K562 (cell line): ENCODE measurements at regions not wholly inside any gene's neighbourhood (a gene's known extent, or its start where the extent isn't known, plus 50 kb on each side); places are given as distances from the start of the nearest gene placed in this dataset.

ENCODE experiments used
- ATAC-seq: fragments of 200-7000 bp; cut with Tn5 transposase; 3 replicates; pipeline ENCODE4 v1.9.1; 2020; ENCODE audit warnings: moderate library complexity
- BruUV-seq: library from RNA; stranded (reverse); fragments of 400-500 nt; replicated peaks from 2 replicates; lab custom pipeline; 2021; lab: Mats Ljungman, UMichigan
- CTCF ChIA-PET: fragments of 300-600 bp; formaldehyde crosslinking; extraction: SDS; loops from one replicate; lab custom pipeline; 2021; ENCODE audit warnings: low intra/inter-chr PET ratio; lab: Yijun Ruan, JAX
- POLR2A ChIA-PET: fragments of 300-600, 350-650 bp; sonication (Branson Sonifier 250); formaldehyde crosslinking; extraction: SDS; loops from one replicate; lab custom pipeline; 2021; ENCODE audit warnings: antibody characterized with exemption, inconsistent platforms; lab: Yijun Ruan, JAX
- DNase-seq, 4 experiments: peaks; one replicate each; pipeline versions ENCODE4 v3.0.0 to v3.0.0-alpha.2; 2011 to 2018; ENCODE audit warnings: low spot score in 3 of 4, mixed read lengths in 3 of 4; ENCODE audit errors: extremely low read depth in 1 of 4
- FAIRE-seq: peaks from 2 replicates; lab custom pipeline; 2011; peaks lifted over from hg19 to GRCh38; lab: Jason Lieb, UNC
- H2AFZ ChIP-seq: 2 replicates; pipeline ENCODE4 v1.6.0; 2011; ENCODE audit warnings: low read depth, low read length, control low read depth, inconsistent platforms
- H3K27ac ChIP-seq: fragments of 200-600 bp; 3 replicates; pipeline ENCODE4 v1.8.0; 2011; ENCODE audit warnings: low read depth, mild to moderate bottlenecking, control low read depth, inconsistent platforms, low read length, moderate library complexity, mixed read lengths; ENCODE audit errors: extremely low read depth
- H3K27me3 ChIP-seq, 2 experiments: fragments of 300-600 bp in 1 of 2; 2 replicates in 1 of 2; 3 replicates in 1 of 2; pipeline versions ENCODE4 v1.6.0 to v1.8.0; 2011; ENCODE audit warnings: inconsistent platforms in 2 of 2, low read length in 2 of 2, mild to moderate bottlenecking in 1 of 2, mixed read lengths in 1 of 2, moderate library complexity in 1 of 2; ENCODE audit not compliant: control insufficient read depth in 2 of 2, insufficient read depth in 2 of 2
- H3K36me3 ChIP-seq: fragments of 300-600 bp; 3 replicates; pipeline ENCODE4 v1.8.0; 2011; ENCODE audit warnings: mild to moderate bottlenecking, low read length, inconsistent platforms; ENCODE audit not compliant: control insufficient read depth, insufficient read depth
- H3K4me1 ChIP-seq, 2 experiments: fragments of 200-600 bp in 1 of 2; replicated peaks in 1 of 2; 2 replicates in 1 of 2; 3 replicates in 1 of 2; pipeline versions ENCODE4 v1.5.1 to v1.8.0; 2011; ENCODE audit warnings: inconsistent platforms in 2 of 2, low read length in 2 of 2, mild to moderate bottlenecking in 1 of 2, mixed read lengths in 1 of 2, moderate library complexity in 1 of 2; ENCODE audit not compliant: control insufficient read depth in 2 of 2, insufficient read depth in 2 of 2
- H3K4me2 ChIP-seq: 2 replicates; pipeline ENCODE4 v1.6.1; 2011; ENCODE audit warnings: low read length, control low read depth, inconsistent platforms, mixed read lengths; ENCODE audit not compliant: insufficient read depth
- H3K4me3 ChIP-seq: fragments of 200-600 bp; sonication (generic), shearing (Covaris generic); 2 replicates; pipeline ENCODE4 v1.5.1; 2016; ENCODE audit warnings: control low read depth, inconsistent platforms
- H3K79me2 ChIP-seq: fragments of 200-600 bp; 3 replicates; pipeline ENCODE4 v1.8.0; 2011; ENCODE audit warnings: low read length, inconsistent platforms; ENCODE audit not compliant: control insufficient read depth, insufficient read depth
- H3K9ac ChIP-seq, 2 experiments: 2 replicates each; pipeline versions ENCODE4 v1.6.0 to v1.6.1; 2011; ENCODE audit warnings: low read depth in 2 of 2, low read length in 2 of 2, control low read depth in 1 of 2, inconsistent platforms in 1 of 2, mild to moderate bottlenecking in 1 of 2, mixed read lengths in 1 of 2; ENCODE audit not compliant: insufficient read depth in 1 of 2
- H3K9me1 ChIP-seq: one replicate; pipeline ENCODE4 v1.6.0; 2011; ENCODE audit warnings: inconsistent platforms, mild to moderate bottlenecking, low read length, moderate library complexity; ENCODE audit not compliant: control insufficient read depth, insufficient read depth
- H3K9me3 ChIP-seq: replicated peaks from 2 replicates; pipeline ENCODE4 v1.5.1; 2011; ENCODE audit warnings: low read depth, low read length, inconsistent platforms; ENCODE audit not compliant: control insufficient read depth, insufficient read depth
- H4K20me1 ChIP-seq: replicated peaks from 2 replicates; pipeline ENCODE4 v1.6.1; 2011; ENCODE audit warnings: low read length, inconsistent platforms, mixed read lengths; ENCODE audit not compliant: control insufficient read depth, insufficient read depth
- GATAD2B ChIP-seq: fragments of 450-650 bp; IDR thresholded peaks from 2 replicates; pipeline ENCODE4 v1.6.1; 2017; ENCODE audit warnings: mild to moderate bottlenecking, borderline replicate concordance
- HEY1 ChIP-seq: fragments of 250-450 bp; sonication (Bioruptor Pico); IDR thresholded peaks from 2 replicates; pipeline ENCODE4 v1.5.0; 2020; ENCODE audit warnings: mild to moderate bottlenecking, moderate library complexity, borderline replicate concordance
- MTA1 ChIP-seq: fragments of 450-650 bp; IDR thresholded peaks from 2 replicates; pipeline ENCODE4 v1.6.1; 2017; ENCODE audit warnings: borderline replicate concordance
- PURB ChIP-seq: sonication (generic); formaldehyde crosslinking; IDR thresholded peaks from 2 replicates; pipeline ENCODE4 v1.9.0; 2021; ENCODE audit warnings: low read depth, mild to moderate bottlenecking, missing genetic modification reagents
- U2AF1 ChIP-seq: fragments of 200-400 bp; formaldehyde crosslinking; optimal IDR thresholded peaks from 2 replicates; pipeline ENCODE3; 2017; ENCODE audit warnings: mild to moderate bottlenecking, low read depth, low read length, moderate library complexity
- XRCC4 ChIP-seq: IDR thresholded peaks from one replicate; pipeline ENCODE4 v1.6.1; 2011; ENCODE audit not compliant: insufficient read depth, insufficient read length; ENCODE audit errors: extremely low read depth
- ZNF146 ChIP-seq: IDR thresholded peaks from one replicate; pipeline ENCODE4 v1.6.1; 2018; ENCODE audit warnings: missing compliant biosample characterization; ENCODE audit not compliant: unreplicated experiment
- ZNF785 ChIP-seq: fragments of 250-450 bp; sonication (Bioruptor Pico); IDR thresholded peaks from 2 replicates; pipeline ENCODE4 v1.4.0; 2020; ENCODE audit warnings: mild to moderate bottlenecking
- ZSCAN32 ChIP-seq: fragments of 450-650 bp; formaldehyde crosslinking; IDR thresholded peaks from 2 replicates; pipeline ENCODE4 v1.4.0; 2020; ENCODE audit warnings: mild to moderate bottlenecking, moderate library complexity
- WGBS: fragments of 100-300 bp; shearing (Covaris generic); methylation state at CpG from one replicate; pipeline ENCODE4 v1.1.6; 2016; ENCODE audit warnings: low coverage, mixed read lengths; ENCODE audit not compliant: insufficient coverage; ENCODE audit errors: missing lambda C conversion rate; 5-methylcytosine and 5-hydroxymethylcytosine counted together
- in situ Hi-C: fragments of 300-500 bp; cut with MboI; formaldehyde crosslinking; loops from 4 replicates; pipeline ENCODE4 v1.15.0; 2018; ENCODE audit warnings: inconsistent platforms, mixed read lengths
- intact Hi-C: fragments of 100-400 bp; cut with micrococcal nuclease; formaldehyde crosslinking; loops from 2 replicates; pipeline ENCODE4 v1.14.2; 2022
- TF ChIP-seq, protein P1 (sequence below): fragments of 250-450 bp; sonication (Bioruptor Pico); IDR thresholded peaks from 2 replicates; pipeline ENCODE4 v1.4.0; 2020
- TF ChIP-seq, protein P2 (sequence below): fragments of 450-650 bp; conservative IDR thresholded peaks from 2 replicates; pipeline ENCODE4 v1.6.1; 2016; ENCODE audit warnings: missing genetic modification characterization, low read depth, mild to moderate bottlenecking, control low read depth, missing compliant biosample characterization

DNA sequence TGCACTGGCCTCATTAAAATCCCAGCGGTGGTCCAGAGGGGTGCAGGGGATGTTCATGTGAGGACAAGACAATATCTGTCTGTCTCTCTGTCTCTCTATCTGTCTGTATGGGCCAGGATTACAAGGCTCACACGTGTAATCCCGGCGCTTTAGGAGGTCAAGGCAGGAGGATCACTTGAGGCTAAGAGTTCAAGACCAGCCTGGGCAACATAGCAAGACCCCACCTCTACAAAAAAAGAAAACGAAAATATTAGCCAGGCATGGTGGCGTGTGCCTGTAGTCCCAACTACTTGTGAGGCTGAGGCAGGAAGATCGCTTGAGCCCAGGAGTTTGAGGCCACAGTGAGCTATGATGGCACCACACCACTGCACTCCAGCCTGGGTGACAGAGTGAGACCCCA is 117.1 kb downstream of the PHETA1 start:
- ChIA-PET CTCF (no interaction called here), POLR2A (no interaction called here)
- H3K9me3 ChIP-seq, result no peaks in the 10 kb centered on the region
- no peak for DNase-seq
- H3K4me2 ChIP-seq, result no peak overlapping the region
- BruUV-seq, result no TSS peak
- in situ Hi-C loops (no loop called here), intact Hi-C loops (no loop called here)
- no peaks in the 10 kb centered on the region for H3K79me2 ChIP-seq
- no peaks in the 10 kb centered on the region; a peak in 1 of 5 replicates for H3K4me1 ChIP-seq
- H4K20me1 ChIP-seq, result no peaks in the 10 kb centered on the region; the same call in 1 of the 2 replicates
- H2AFZ ChIP-seq, result no peak overlapping the region
- H3K27me3 ChIP-seq, result peaks cover 21 to 70% of the 10 kb centered on the region in 2 experiments
- H3K27ac ChIP-seq, result no peak overlapping the region
- no peak for ATAC-seq
- 0% methylated on average over 7 of the region's 7 CpGs for WGBS
- no peak for TF ChIP-seq ZNF785 (CRISPR knock-in tag)
- no peak for TF ChIP-seq MTA1
- TF ChIP-seq, protein P1, sequence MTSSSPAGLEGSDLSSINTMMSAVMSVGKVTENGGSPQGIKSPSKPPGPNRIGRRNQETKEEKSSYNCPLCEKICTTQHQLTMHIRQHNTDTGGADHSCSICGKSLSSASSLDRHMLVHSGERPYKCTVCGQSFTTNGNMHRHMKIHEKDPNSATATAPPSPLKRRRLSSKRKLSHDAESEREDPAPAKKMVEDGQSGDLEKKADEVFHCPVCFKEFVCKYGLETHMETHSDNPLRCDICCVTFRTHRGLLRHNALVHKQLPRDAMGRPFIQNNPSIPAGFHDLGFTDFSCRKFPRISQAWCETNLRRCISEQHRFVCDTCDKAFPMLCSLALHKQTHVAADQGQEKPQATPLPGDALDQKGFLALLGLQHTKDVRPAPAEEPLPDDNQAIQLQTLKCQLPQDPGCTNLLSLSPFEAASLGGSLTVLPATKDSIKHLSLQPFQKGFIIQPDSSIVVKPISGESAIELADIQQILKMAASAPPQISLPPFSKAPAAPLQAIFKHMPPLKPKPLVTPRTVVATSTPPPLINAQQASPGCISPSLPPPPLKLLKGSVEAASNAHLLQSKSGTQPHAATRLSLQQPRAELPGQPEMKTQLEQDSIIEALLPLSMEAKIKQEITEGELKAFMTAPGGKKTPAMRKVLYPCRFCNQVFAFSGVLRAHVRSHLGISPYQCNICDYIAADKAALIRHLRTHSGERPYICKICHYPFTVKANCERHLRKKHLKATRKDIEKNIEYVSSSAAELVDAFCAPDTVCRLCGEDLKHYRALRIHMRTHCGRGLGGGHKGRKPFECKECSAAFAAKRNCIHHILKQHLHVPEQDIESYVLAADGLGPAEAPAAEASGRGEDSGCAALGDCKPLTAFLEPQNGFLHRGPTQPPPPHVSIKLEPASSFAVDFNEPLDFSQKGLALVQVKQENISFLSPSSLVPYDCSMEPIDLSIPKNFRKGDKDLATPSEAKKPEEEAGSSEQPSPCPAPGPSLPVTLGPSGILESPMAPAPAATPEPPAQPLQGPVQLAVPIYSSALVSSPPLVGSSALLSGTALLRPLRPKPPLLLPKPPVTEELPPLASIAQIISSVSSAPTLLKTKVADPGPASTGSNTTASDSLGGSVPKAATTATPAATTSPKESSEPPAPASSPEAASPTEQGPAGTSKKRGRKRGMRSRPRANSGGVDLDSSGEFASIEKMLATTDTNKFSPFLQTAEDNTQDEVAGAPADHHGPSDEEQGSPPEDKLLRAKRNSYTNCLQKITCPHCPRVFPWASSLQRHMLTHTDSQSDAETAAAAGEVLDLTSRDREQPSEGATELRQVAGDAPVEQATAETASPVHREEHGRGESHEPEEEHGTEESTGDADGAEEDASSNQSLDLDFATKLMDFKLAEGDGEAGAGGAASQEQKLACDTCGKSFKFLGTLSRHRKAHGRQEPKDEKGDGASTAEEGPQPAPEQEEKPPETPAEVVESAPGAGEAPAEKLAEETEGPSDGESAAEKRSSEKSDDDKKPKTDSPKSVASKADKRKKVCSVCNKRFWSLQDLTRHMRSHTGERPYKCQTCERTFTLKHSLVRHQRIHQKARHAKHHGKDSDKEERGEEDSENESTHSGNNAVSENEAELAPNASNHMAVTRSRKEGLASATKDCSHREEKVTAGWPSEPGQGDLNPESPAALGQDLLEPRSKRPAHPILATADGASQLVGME (CRISPR knock-in tag), result no peak
- TF ChIP-seq ZSCAN32, result no peak
- no peak for TF ChIP-seq U2AF1
- TF ChIP-seq ZNF146 (CRISPR knock-in tag), result no peak
- TF ChIP-seq XRCC4, result no peak
- TF ChIP-seq, protein P2, sequence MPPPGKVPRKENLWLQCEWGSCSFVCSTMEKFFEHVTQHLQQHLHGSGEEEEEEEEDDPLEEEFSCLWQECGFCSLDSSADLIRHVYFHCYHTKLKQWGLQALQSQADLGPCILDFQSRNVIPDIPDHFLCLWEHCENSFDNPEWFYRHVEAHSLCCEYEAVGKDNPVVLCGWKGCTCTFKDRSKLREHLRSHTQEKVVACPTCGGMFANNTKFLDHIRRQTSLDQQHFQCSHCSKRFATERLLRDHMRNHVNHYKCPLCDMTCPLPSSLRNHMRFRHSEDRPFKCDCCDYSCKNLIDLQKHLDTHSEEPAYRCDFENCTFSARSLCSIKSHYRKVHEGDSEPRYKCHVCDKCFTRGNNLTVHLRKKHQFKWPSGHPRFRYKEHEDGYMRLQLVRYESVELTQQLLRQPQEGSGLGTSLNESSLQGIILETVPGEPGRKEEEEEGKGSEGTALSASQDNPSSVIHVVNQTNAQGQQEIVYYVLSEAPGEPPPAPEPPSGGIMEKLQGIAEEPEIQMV (tag), result no peak
- TF ChIP-seq PURB (CRISPR knock-in tag), result no peak
- TF ChIP-seq HEY1, result no peak
- TF ChIP-seq GATAD2B, result no peak
- no peak overlapping the region for H3K9ac ChIP-seq
- no peaks in the 10 kb centered on the region for H3K9me1 ChIP-seq
- no peak for FAIRE-seq
- H3K36me3 ChIP-seq, result no peaks in the 10 kb centered on the region
- H3K4me3 ChIP-seq, result no peak overlapping the region
